ENCODE measurements at regions not wholly inside any gene's neighbourhood (a gene's known extent, or its start where the extent isn't known, plus 50 kb on each side); places are given as distances from the start of the nearest gene placed in this dataset.

- H3K4me1 ChIP-seq (ENCODE audit: control insufficient read depth, extremely low read depth, insufficient read depth, low read length): no peaks in the 10 kb centered on the region
- no peak for FAIRE-seq
- H3K36me3 ChIP-seq (ENCODE audit: control insufficient read depth in 2 of 2, extremely low read depth in 1 of 2, insufficient read depth in 2 of 2, low read length in 2 of 2): no peaks in the 10 kb centered on the region
- H3K27ac ChIP-seq (ENCODE audit: control insufficient read depth, insufficient read depth, low read length): no peak overlapping the region
- dilution Hi-C loops (cut with MboI; ENCODE audit: extremely low pct_ligation_motif_present, low sequenced_read_pairs): no loop called here
- no peaks in the 10 kb centered on the region for H3K79me2 ChIP-seq (ENCODE audit: control insufficient read depth, insufficient read depth, low read length)
- no peak overlapping the region for H3K4me3 ChIP-seq (ENCODE audit: control insufficient read depth in 2 of 3, extremely low read depth in 1 of 3, insufficient read depth in 2 of 3, low read depth in 1 of 3, low read length in 3 of 3)
- no peaks in the 10 kb centered on the region for H3K9me1 ChIP-seq (ENCODE audit: control insufficient read depth, extremely low read depth, insufficient read depth, low read length)
- no peaks in the 10 kb centered on the region for H4K20me1 ChIP-seq (ENCODE audit: control insufficient read depth, extremely low read depth, insufficient read depth, low read length)
- H3K27me3 ChIP-seq (ENCODE audit: control insufficient read depth, extremely low read depth, insufficient read depth, low read length): no peaks in the 10 kb centered on the region
- H2AFZ ChIP-seq (ENCODE audit: control insufficient read depth, low read length): no peak overlapping the region
- DNase-seq (ENCODE audit: low read depth, low spot score): no peak
- H3K4me2 ChIP-seq (ENCODE audit: control insufficient read depth, extremely low read depth, insufficient read depth, low read depth, low read length): no peak overlapping the region
- no peaks in the 10 kb centered on the region for H3K9me3 ChIP-seq (ENCODE audit: control insufficient read depth, low read depth, low read length)
- no peak overlapping the region for H3K9ac ChIP-seq (ENCODE audit: control insufficient read depth, extremely low read depth, insufficient read depth, low read length)
- TF ChIP-seq EZH2 (IDR thresholded peaks at IDR 0.05; ENCODE audit: low read length): no peak
- no peak for TF ChIP-seq CTCF (optimal IDR thresholded peaks at IDR 0.05 in 1 of 3, IDR thresholded peaks at IDR 0.05 in 1 of 3, conservative IDR thresholded peaks at IDR 0.05 in 1 of 3; ENCODE audit: extremely low read depth in 1 of 3, insufficient read depth in 2 of 3, low read length in 3 of 3)
Observed at GRCh38 chrX:6851140-6851539, 296.4 kb upstream of the STS start.

DNA sequence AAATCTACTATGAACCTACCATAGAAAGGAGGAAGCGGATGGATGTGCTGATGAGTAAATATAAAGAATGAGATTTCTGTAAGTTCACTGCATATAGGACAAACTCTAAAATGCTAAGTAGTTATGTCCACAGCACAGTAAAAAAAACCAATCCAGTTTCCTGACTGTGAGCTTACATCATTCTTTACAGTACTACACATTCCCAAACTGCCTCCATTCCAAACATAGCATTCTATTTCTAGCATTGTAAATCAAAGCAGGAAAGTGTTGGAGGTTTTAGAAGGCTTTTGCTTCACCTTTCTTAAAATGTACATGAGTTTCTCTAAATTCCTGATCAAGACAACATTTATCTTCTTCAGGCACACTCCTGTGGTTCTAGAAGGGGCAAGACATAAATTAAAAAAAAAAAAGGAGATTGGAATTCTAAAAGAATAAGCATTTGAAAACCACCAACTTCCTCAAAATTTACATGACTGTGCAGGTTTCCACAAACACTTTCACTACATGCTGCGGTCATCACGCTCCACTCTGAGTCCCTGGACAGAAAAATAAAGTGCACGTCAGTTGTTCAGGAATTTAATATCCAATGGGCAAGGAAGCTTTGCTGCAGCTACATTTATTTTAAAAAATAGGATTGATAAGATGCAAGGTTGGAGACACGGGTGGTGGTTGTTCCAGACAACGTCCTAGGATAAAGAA lies 297.6 kb upstream of the STS start:
- no peaks in the 10 kb centered on the region for H3K9me3 ChIP-seq (ENCODE audit: control insufficient read depth, low read depth, low read length)
- no peaks in the 10 kb centered on the region for H3K4me1 ChIP-seq (ENCODE audit: control insufficient read depth, extremely low read depth, insufficient read depth, low read length)
- H3K79me2 ChIP-seq (ENCODE audit: control insufficient read depth, insufficient read depth, low read length): no peaks in the 10 kb centered on the region
- no peaks in the 10 kb centered on the region for H3K9me1 ChIP-seq (ENCODE audit: control insufficient read depth, extremely low read depth, insufficient read depth, low read length)
- H3K36me3 ChIP-seq (ENCODE audit: control insufficient read depth in 2 of 2, extremely low read depth in 1 of 2, insufficient read depth in 2 of 2, low read length in 2 of 2): no peaks in the 10 kb centered on the region
- no peak for DNase-seq (ENCODE audit: low read depth, low spot score)
- no peak for FAIRE-seq
- no peak for TF ChIP-seq CTCF (optimal IDR thresholded peaks at IDR 0.05 in 1 of 3, IDR thresholded peaks at IDR 0.05 in 1 of 3, conservative IDR thresholded peaks at IDR 0.05 in 1 of 3; ENCODE audit: extremely low read depth in 1 of 3, insufficient read depth in 2 of 3, low read length in 3 of 3)
- TF ChIP-seq EZH2 (IDR thresholded peaks at IDR 0.05; ENCODE audit: low read length): no peak
- no peak overlapping the region for H3K9ac ChIP-seq (ENCODE audit: control insufficient read depth, extremely low read depth, insufficient read depth, low read length)
- H3K4me2 ChIP-seq (ENCODE audit: control insufficient read depth, extremely low read depth, insufficient read depth, low read depth, low read length): no peak overlapping the region
- no peak overlapping the region for H3K4me3 ChIP-seq (ENCODE audit: control insufficient read depth in 2 of 3, extremely low read depth in 1 of 3, insufficient read depth in 2 of 3, low read depth in 1 of 3, low read length in 3 of 3)
- no peaks in the 10 kb centered on the region for H3K27me3 ChIP-seq (ENCODE audit: control insufficient read depth, extremely low read depth, insufficient read depth, low read length)
- H4K20me1 ChIP-seq (ENCODE audit: control insufficient read depth, extremely low read depth, insufficient read depth, low read length): no peaks in the 10 kb centered on the region
- H3K27ac ChIP-seq (ENCODE audit: control insufficient read depth, insufficient read depth, low read length): no peak overlapping the region
- H2AFZ ChIP-seq (ENCODE audit: control insufficient read depth, low read length): no peak overlapping the region
- dilution Hi-C loops (cut with MboI; ENCODE audit: extremely low pct_ligation_motif_present, low sequenced_read_pairs): no loop called here

Data from keratinocyte (primary cell).